Suprapubic skin (tissue), 4 donors: ENCODE measurements at regions not wholly inside any gene's neighbourhood (a gene's known extent, or its start where the extent isn't known, plus 50 kb on each side); places are given as distances from the start of the nearest gene placed in this dataset.

Source experiments
- DNase-seq, 2 donors: peaks; one replicate each; pipeline ENCODE4 v3.0.0-alpha.2; 2019; ENCODE audit warnings: low spot score in 2 of 2
- H3K27ac ChIP-seq: fragments of 200-600 bp; sonication (generic); one replicate; pipeline ENCODE4 v1.5.1; 2019
- H3K27me3 ChIP-seq: fragments of 200-600 bp; sonication (generic); one replicate; pipeline ENCODE4 v1.5.1; 2019
- H3K36me3 ChIP-seq: fragments of 200-600 bp; sonication (generic); one replicate; pipeline ENCODE4 v1.5.1; 2019
- H3K4me1 ChIP-seq: fragments of 200-600 bp; sonication (generic); one replicate; pipeline ENCODE4 v1.5.1; 2019
- H3K4me3 ChIP-seq: fragments of 200-600 bp; sonication (generic); one replicate; pipeline ENCODE4 v1.5.1; 2019; ENCODE audit warnings: mild to moderate bottlenecking
- H3K9me3 ChIP-seq: fragments of 200-600 bp; sonication (generic); one replicate; pipeline ENCODE4 v1.5.1; 2019
- EP300 ChIP-seq: sonication (generic); formaldehyde crosslinking; IDR thresholded peaks from one replicate; pipeline ENCODE4 v1.6.1; 2017; ENCODE audit warnings: antibody characterized with exemption
- POLR2A ChIP-seq, 2 donors: fragments of 450-650 bp; IDR thresholded peaks; one replicate each; pipeline ENCODE4 v1.6.1; 2017; ENCODE audit warnings: antibody characterized with exemption in 2 of 2, mild to moderate bottlenecking in 2 of 2, moderate library complexity in 2 of 2
- POLR2AphosphoS5 ChIP-seq, 3 donors: sonication (generic); formaldehyde crosslinking; IDR thresholded peaks; one replicate each; pipeline ENCODE4 v1.6.1; 2017; ENCODE audit warnings: antibody characterized with exemption in 3 of 3
- WGBS: methylation state at CpG from one replicate; pipeline ENCODE4 v1.1.5; 2018; 5-methylcytosine and 5-hydroxymethylcytosine counted together
- TF ChIP-seq, protein P1 (sequence below), 2 donors: fragments of 200-600 bp in 1 of 2; fragments of 450-650 bp in 1 of 2; sonication (generic) in 1 of 2; IDR thresholded peaks; one replicate each; pipeline ENCODE4 v1.5.1; 2016 to 2019; ENCODE audit warnings: antibody characterized with exemption in 2 of 2, mild to moderate bottlenecking in 1 of 2, moderate library complexity in 1 of 2

DNA sequence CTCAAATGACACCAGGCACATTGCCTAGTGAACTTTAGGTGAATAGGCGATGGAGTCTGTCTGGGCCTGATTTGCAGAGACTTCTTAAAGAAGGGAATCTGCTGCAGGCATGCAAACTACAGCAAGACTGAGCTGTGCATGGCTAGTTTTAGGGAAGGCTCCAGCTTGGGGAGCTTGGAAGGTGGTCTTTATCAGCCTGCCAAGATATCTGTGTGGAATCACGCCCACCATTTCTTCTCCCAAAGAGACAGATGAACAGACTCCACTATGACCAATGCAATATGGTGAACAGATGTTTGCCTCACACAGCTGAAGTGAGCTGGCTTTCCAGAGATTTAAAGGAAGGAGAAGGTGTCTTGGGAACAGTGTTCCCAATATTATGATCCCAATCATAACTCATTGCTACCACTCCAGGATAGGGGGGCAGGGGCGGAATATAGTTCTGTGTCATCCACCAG is 129.0 kb upstream of the HMHB1 start:
- Histone ChIP-seq H3K9me3 (no peaks in the 10 kb centered on the region), H3K27ac (no peak overlapping the region), H3K36me3 (no peaks in the 10 kb centered on the region), H3K4me1 (peaks cover 14% of the 10 kb centered on the region), H3K27me3 (no peaks in the 10 kb centered on the region), H3K4me3 (no peak overlapping the region)
- TF ChIP-seq POLR2AphosphoS5 (IDR thresholded peaks at IDR 0.05), result no peak
- no peak for TF ChIP-seq POLR2A (IDR thresholded peaks at IDR 0.05)
- TF ChIP-seq EP300, result no peak
- TF ChIP-seq, protein P1, sequence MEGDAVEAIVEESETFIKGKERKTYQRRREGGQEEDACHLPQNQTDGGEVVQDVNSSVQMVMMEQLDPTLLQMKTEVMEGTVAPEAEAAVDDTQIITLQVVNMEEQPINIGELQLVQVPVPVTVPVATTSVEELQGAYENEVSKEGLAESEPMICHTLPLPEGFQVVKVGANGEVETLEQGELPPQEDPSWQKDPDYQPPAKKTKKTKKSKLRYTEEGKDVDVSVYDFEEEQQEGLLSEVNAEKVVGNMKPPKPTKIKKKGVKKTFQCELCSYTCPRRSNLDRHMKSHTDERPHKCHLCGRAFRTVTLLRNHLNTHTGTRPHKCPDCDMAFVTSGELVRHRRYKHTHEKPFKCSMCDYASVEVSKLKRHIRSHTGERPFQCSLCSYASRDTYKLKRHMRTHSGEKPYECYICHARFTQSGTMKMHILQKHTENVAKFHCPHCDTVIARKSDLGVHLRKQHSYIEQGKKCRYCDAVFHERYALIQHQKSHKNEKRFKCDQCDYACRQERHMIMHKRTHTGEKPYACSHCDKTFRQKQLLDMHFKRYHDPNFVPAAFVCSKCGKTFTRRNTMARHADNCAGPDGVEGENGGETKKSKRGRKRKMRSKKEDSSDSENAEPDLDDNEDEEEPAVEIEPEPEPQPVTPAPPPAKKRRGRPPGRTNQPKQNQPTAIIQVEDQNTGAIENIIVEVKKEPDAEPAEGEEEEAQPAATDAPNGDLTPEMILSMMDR (IDR thresholded peaks at IDR 0.05), result no peak
- 41% methylated on average over 3 of the region's 3 CpGs for WGBS
- DNase-seq, result no peak

DNA sequence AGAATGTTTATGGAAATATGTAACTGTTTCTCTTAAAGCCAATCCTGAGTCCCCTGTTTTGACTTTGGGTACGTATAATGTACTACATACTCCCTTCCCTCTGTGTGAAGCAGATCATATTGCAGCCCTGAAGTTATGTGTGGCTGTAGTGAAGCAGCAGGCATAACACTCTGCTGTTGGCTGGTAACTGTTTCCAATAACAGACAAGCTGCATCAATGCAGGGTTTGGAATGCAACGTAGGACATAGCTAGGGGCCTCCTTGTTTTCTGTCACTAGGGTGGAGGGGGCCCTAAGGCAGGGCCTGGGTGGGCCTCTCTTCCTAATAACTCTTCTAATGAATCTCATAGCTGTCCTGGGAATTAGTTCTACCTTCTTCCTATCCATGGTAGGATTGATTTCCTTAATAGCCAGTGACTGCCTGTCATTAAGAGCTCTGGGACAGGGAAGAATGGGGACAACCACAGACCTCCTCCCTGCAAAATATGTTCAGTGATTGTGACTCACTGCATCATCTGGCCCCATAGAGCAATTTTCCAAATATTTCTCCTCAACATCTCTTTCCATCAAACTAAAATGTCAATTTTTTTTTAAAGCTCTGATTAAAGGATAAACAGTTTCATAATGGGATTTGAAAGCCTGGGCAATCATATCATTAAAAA is 129.6 kb upstream of the HMHB1 start:
- 49% methylated on average over 2 of the region's 2 CpGs for WGBS
- no peak for TF ChIP-seq EP300
- TF ChIP-seq POLR2A (IDR thresholded peaks at IDR 0.05), result no peak
- TF ChIP-seq, protein P1 (IDR thresholded peaks at IDR 0.05), result no peak
- TF ChIP-seq POLR2AphosphoS5 (IDR thresholded peaks at IDR 0.05), result no peak

DNA sequence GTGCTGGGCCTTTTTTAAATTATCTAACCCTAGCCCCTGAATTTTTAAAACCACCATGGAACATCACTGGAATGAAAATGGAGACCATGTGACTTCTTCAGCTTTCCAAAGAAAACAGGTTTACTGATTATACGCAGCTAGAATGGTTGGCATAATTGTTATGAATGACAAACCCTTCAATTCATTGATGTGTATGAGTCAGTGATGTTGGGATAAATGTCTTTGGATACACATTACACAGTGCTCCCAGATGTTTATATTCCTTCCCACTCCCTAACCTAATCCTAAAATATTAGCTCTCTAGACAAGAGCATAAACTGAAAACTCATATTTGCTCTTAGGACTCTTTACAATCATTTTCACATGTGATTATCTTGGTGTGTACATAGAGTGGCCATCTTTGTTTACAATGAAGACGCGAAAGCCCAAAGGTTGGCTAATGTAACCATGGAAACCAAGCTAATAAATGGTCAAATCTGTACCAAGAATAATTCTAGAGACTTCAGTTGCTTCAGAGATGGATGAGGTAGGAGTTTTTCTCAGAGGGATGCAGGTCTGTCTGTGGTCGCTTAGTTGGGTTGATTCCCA is 131.2 kb upstream of the HMHB1 start:
- TF ChIP-seq, protein P1 (IDR thresholded peaks at IDR 0.05), result no peak
- DNase-seq, result no peak
- Histone ChIP-seq H3K27me3 (no peaks in the 10 kb centered on the region), H3K36me3 (no peaks in the 10 kb centered on the region), H3K4me3 (no peak overlapping the region), H3K27ac (no peak overlapping the region), H3K9me3 (no peaks in the 10 kb centered on the region), H3K4me1 (peaks cover 14% of the 10 kb centered on the region)
- 91% methylated on average over 4 of the region's 4 CpGs for WGBS

More for the DNA sequence above, 129.6 kb upstream of the HMHB1 start:
- Histone ChIP-seq H3K4me1 (peaks cover 14% of the 10 kb centered on the region), H3K9me3 (no peaks in the 10 kb centered on the region), H3K27ac (peak overlapping the region; percentile 42), H3K27me3 (no peaks in the 10 kb centered on the region), H3K4me3 (no peak overlapping the region), H3K36me3 (no peaks in the 10 kb centered on the region)
- DNase-seq, result no peak

DNA sequence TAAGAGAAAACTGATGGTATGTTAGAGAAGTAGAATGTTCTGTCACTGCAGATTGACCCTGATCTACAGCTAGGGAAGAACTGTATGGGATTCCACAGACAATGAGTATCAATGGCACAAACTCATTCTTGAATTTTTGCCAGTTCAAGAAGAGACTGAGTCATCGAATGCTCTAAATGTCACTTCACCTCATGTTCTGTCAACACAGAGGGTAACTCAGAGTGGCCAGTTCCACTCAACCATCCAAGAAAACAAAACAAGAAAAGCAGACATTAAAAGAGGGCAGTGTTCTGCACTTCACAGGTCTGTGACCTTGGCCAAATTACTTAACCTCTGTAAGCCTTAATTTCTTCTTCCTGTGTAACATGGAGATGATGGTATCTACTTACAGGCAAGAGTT is 132.2 kb upstream of the HMHB1 start:
- no peak overlapping the region for H3K27ac ChIP-seq
- 60% methylated on average over 1 of the region's 1 CpG for WGBS
- no peaks in the 10 kb centered on the region for H3K9me3 ChIP-seq
- no peaks in the 10 kb centered on the region for H3K27me3 ChIP-seq
- H3K36me3 ChIP-seq, result no peaks in the 10 kb centered on the region
- no peak overlapping the region for H3K4me3 ChIP-seq
- TF ChIP-seq POLR2A (IDR thresholded peaks at IDR 0.05) (no peak), POLR2AphosphoS5 (IDR thresholded peaks at IDR 0.05) (no peak), EP300 (no peak)
- TF ChIP-seq, protein P1 (IDR thresholded peaks at IDR 0.05), result no peak
- H3K4me1 ChIP-seq, result peaks cover 14% of the 10 kb centered on the region
- DNase-seq, result no peak

DNA sequence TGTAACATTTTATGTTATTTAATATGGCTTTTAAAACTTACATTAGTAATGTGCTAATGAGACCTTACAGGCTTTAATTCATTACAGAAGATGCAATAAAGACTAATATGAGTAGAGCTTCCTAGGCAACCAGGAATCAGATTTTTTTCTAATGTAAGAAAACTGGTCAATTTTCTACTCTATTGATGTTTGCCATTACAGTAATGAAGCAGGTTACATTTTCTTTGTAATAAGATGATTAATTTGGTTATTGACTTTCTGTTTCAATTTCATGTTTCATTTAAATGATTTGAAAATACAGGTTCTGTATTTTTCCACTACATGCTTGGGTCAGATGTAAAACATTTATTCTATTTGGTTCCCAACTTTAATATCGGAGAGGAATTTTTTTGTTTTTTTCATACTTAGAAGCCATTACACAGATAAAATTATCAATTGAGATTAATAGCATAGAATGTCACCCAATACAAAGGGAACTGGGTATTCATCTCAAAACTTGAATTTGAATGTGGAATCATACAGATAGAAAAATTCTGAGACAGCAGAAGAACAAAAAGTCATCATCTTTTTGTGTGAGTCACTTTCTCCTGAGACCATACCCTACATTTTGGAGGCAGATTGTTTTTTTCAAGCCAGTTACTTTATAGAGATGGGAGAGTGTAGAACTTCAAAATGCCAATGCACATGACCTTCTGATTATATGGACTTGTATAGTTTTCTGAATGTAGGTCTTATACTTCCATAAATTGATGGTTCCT is 133.6 kb upstream of the HMHB1 start:
- no peaks in the 10 kb centered on the region for H3K27me3 ChIP-seq
- H3K9me3 ChIP-seq, result no peaks in the 10 kb centered on the region
- H3K4me3 ChIP-seq, result no peak overlapping the region
- no peak overlapping the region for H3K27ac ChIP-seq
- H3K36me3 ChIP-seq, result no peaks in the 10 kb centered on the region
- TF ChIP-seq EP300, result no peak
- TF ChIP-seq POLR2A (IDR thresholded peaks at IDR 0.05), result no peak
- TF ChIP-seq, protein P1 (IDR thresholded peaks at IDR 0.05), result no peak
- TF ChIP-seq POLR2AphosphoS5 (IDR thresholded peaks at IDR 0.05), result no peak
- no peak for DNase-seq
- H3K4me1 ChIP-seq, result peaks cover 14% of the 10 kb centered on the region
- 94% methylated on average over 1 of the region's 1 CpG for WGBS
